Neural cell (in vitro differentiated cells): ENCODE measurements at regions not wholly inside any gene's neighbourhood (a gene's known extent, or its start where the extent isn't known, plus 50 kb on each side); places are given as distances from the start of the nearest gene placed in this dataset.

Source experiments
- H2AFZ ChIP-seq: fragments of 200-600, 300-800 bp; sonication (generic), shearing (Covaris generic); 2 replicates; pipeline ENCODE4 v1.6.0; 2014; ENCODE audit warnings: low read depth, mild to moderate bottlenecking, antibody characterized with exemption, low read length, moderate library complexity
- H3F3A ChIP-seq: fragments of 200-600 bp; shearing (Covaris generic); 2 replicates; pipeline ENCODE4 v1.6.1; 2016; ENCODE audit warnings: mild to moderate bottlenecking, moderate library complexity, mixed read lengths, antibody characterized with exemption, low read length; ENCODE audit not compliant: insufficient read depth, poor library complexity, severe bottlenecking
- H3K27ac ChIP-seq: fragments of 200-600, 300-800 bp; sonication (generic), shearing (Covaris generic); 2 replicates; pipeline ENCODE4 v1.5.1; 2014; ENCODE audit warnings: mild to moderate bottlenecking, low read length, moderate library complexity
- H3K27me3 ChIP-seq: fragments of 300-800, 200-600 bp; sonication (generic), shearing (Covaris generic); 2 replicates; pipeline ENCODE4 v1.6.0; 2014; ENCODE audit warnings: mild to moderate bottlenecking, low read depth, low read length, moderate library complexity; ENCODE audit not compliant: insufficient read depth
- H3K36me3 ChIP-seq: fragments of 300-800, 200-600 bp; sonication (generic), shearing (Covaris generic); 2 replicates; pipeline ENCODE4 v1.5.1; 2014; ENCODE audit warnings: mild to moderate bottlenecking, antibody characterized with exemption, low read length, moderate library complexity; ENCODE audit not compliant: insufficient read depth
- H3K4me2 ChIP-seq: fragments of 300-800, 200-600 bp; sonication (generic), shearing (Covaris generic); 2 replicates; pipeline ENCODE4 v1.6.0; 2014; ENCODE audit warnings: mild to moderate bottlenecking, low read length
- H3K4me3 ChIP-seq: fragments of 300-800, 200-600 bp; sonication (generic), shearing (Covaris generic); 2 replicates; pipeline ENCODE4 v1.5.1; 2014; ENCODE audit warnings: mild to moderate bottlenecking, low read length, moderate library complexity
- H3K79me2 ChIP-seq: fragments of 200-600 bp; shearing (Covaris generic); replicated peaks from 2 replicates; pipeline ENCODE4 v1.6.0; 2014; ENCODE audit warnings: mild to moderate bottlenecking, low read length, moderate library complexity; ENCODE audit not compliant: insufficient read depth
- H3K9ac ChIP-seq: fragments of 300-800, 200-600 bp; sonication (generic), shearing (Covaris generic); 2 replicates; pipeline ENCODE4 v1.6.1; 2016; ENCODE audit warnings: mild to moderate bottlenecking, low read length, mixed read lengths
- H3K9me2 ChIP-seq: fragments of 200-600 bp; shearing (Covaris generic); 2 replicates; pipeline ENCODE4 v1.6.1; 2016; ENCODE audit warnings: mild to moderate bottlenecking, low read length, mixed read lengths; ENCODE audit not compliant: insufficient read depth
- H3K9me3 ChIP-seq: fragments of 200-600, 300-800 bp; sonication (generic), shearing (Covaris generic); 2 replicates; pipeline ENCODE4 v1.6.1; 2016; ENCODE audit warnings: mild to moderate bottlenecking, mixed run types, low read length, moderate library complexity, mixed read lengths
- H4K20me1 ChIP-seq: fragments of 200-600 bp; shearing (Covaris generic); 2 replicates; pipeline ENCODE4 v1.6.1; 2016; ENCODE audit warnings: mild to moderate bottlenecking, mixed run types; ENCODE audit not compliant: insufficient read depth
- CTCF ChIP-seq: fragments of 450-650 bp; IDR thresholded peaks from 2 replicates; pipeline ENCODE4 v1.5.1; 2014; ENCODE audit warnings: antibody characterized with exemption, mild to moderate bottlenecking, moderate library complexity; ENCODE audit not compliant: poor library complexity, severe bottlenecking
- EP300 ChIP-seq: fragments of 450-650 bp; conservative IDR thresholded peaks from 2 replicates; pipeline ENCODE4 v1.6.1; 2014; ENCODE audit warnings: antibody characterized with exemption, mild to moderate bottlenecking, moderate library complexity; ENCODE audit not compliant: poor library complexity, severe bottlenecking
- EZH2 ChIP-seq: fragments of 200-600, 300-800 bp; shearing (Covaris generic), sonication (generic); IDR thresholded peaks from 2 replicates; pipeline ENCODE4 v1.6.1; 2014; ENCODE audit warnings: antibody characterized with exemption, low read length, borderline replicate concordance, mild to moderate bottlenecking; ENCODE audit not compliant: insufficient read depth, poor library complexity, severe bottlenecking
- MXI1 ChIP-seq: fragments of 450-650 bp; conservative IDR thresholded peaks from 2 replicates; pipeline ENCODE4 v1.6.1; 2014; ENCODE audit warnings: antibody characterized with exemption, mild to moderate bottlenecking; ENCODE audit not compliant: poor library complexity, severe bottlenecking
- POLR2AphosphoS5 ChIP-seq: IDR thresholded peaks from 2 replicates; pipeline ENCODE4 v1.6.1; 2012
- RAD21 ChIP-seq: fragments of 450-650 bp; conservative IDR thresholded peaks from 2 replicates; pipeline ENCODE4 v1.6.1; 2014; ENCODE audit warnings: antibody characterized with exemption, mild to moderate bottlenecking, moderate library complexity
- REST ChIP-seq: IDR thresholded peaks from 2 replicates; pipeline ENCODE4 v1.6.1; 2012; ENCODE audit warnings: borderline replicate concordance
- SMC3 ChIP-seq: fragments of 450-650 bp; conservative IDR thresholded peaks from 2 replicates; pipeline ENCODE4 v1.6.1; 2014; ENCODE audit warnings: antibody characterized with exemption, mild to moderate bottlenecking, moderate library complexity; ENCODE audit not compliant: poor library complexity
- TAF1 ChIP-seq: IDR thresholded peaks from 2 replicates; pipeline ENCODE4 v1.6.1; 2012; ENCODE audit warnings: low read depth

- H3K9ac ChIP-seq: no peak overlapping the region
- no peak overlapping the region for H3K4me2 ChIP-seq
- H3K36me3 ChIP-seq: no peaks in the 10 kb centered on the region
- H3K79me2 ChIP-seq: no peaks in the 10 kb centered on the region
- H3K9me3 ChIP-seq: no peaks in the 10 kb centered on the region
- no peaks in the 10 kb centered on the region for H4K20me1 ChIP-seq
- TF ChIP-seq CTCF (no peak), MXI1 (no peak), TAF1 (no peak), POLR2AphosphoS5 (no peak), RAD21 (no peak), SMC3 (no peak), REST (no peak), EP300 (no peak), EZH2 (no peak)
- H3K27ac ChIP-seq: no peak overlapping the region
- H3K9me2 ChIP-seq: no peaks in the 10 kb centered on the region
- H3K27me3 ChIP-seq: no peaks in the 10 kb centered on the region
- H3F3A ChIP-seq: no peaks in the 10 kb centered on the region
- H2AFZ ChIP-seq: no peak overlapping the region
- no peak overlapping the region for H3K4me3 ChIP-seq
Observed at GRCh38 chr13:37230346-37230745, 124.9 kb upstream of the CSNK1A1L start.

- Histone ChIP-seq H3K9me2 (no peaks in the 10 kb centered on the region), H3K9ac (no peak overlapping the region), H2AFZ (no peak overlapping the region), H3K4me3 (no peak overlapping the region), H3K36me3 (no peaks in the 10 kb centered on the region), H3K27me3 (no peaks in the 10 kb centered on the region), H3K4me2 (no peak overlapping the region), H3K79me2 (no peaks in the 10 kb centered on the region), H3K9me3 (no peaks in the 10 kb centered on the region), H3K27ac (no peak overlapping the region), H3F3A (no peaks in the 10 kb centered on the region), H4K20me1 (no peaks in the 10 kb centered on the region)
- TF ChIP-seq REST: no peak
Observed at GRCh38 chr13:37229931-37230330, 124.5 kb upstream of the CSNK1A1L start.
